Tibial artery (tissue), 4 donors: ENCODE measurements at regions not wholly inside any gene's neighbourhood (a gene's known extent, or its start where the extent isn't known, plus 50 kb on each side); places are given as distances from the start of the nearest gene placed in this dataset.

Experiments used
- DNase-seq, 2 donors: peaks; one replicate each; pipeline ENCODE4 v3.0.0-alpha.2; 2019
- H3K27ac ChIP-seq, 2 donors: fragments of 200-600 bp; sonication (generic) in 1 of 2; 1 replicate in 1 of 2; 2 replicates in 1 of 2; pipeline ENCODE4 v1.5.1; 2018 to 2019; ENCODE audit warnings: mild to moderate bottlenecking in 1 of 2
- H3K27me3 ChIP-seq, 2 donors: fragments of 200-600 bp; sonication (generic) in 1 of 2; one replicate each; pipeline versions ENCODE4 v1.5.1 to v1.6.0; 2016 to 2019
- H3K36me3 ChIP-seq, 3 donors: fragments of 200-600 bp; sonication (generic) in 2 of 3; one replicate each; pipeline ENCODE4 v1.5.1; 2016 to 2019; ENCODE audit warnings: mild to moderate bottlenecking in 2 of 3
- H3K4me1 ChIP-seq, 4 donors: fragments of 200-600 bp; sonication (generic) in 2 of 4; 1 replicate in 3 of 4; 2 replicates in 1 of 4; pipeline ENCODE4 v1.5.1; 2016 to 2019
- H3K4me3 ChIP-seq, 2 donors: fragments of 200-600 bp; sonication (generic) in 1 of 2; 1 replicate in 1 of 2; 2 replicates in 1 of 2; pipeline ENCODE4 v1.5.1; 2018 to 2019; ENCODE audit warnings: mild to moderate bottlenecking in 2 of 2
- H3K9me3 ChIP-seq, 3 donors: fragments of 200-600 bp; sonication (generic) in 1 of 3; one replicate each; pipeline ENCODE4 v1.5.1; 2016 to 2019
- CTCF ChIP-seq, 2 experiments: fragments of 200-600 bp in 1 of 2; fragments of 450-650 bp in 1 of 2; IDR thresholded peaks; one replicate each; pipeline ENCODE4 v1.5.1; 2017 to 2019; ENCODE audit warnings: antibody characterized with exemption in 2 of 2, mild to moderate bottlenecking in 1 of 2, moderate library complexity in 1 of 2
- intact Hi-C: fragments of 100-400 bp; cut with DNase I; formaldehyde crosslinking; loops from one replicate; pipeline ENCODE4 v1.15.0; 2023; ENCODE audit warnings: low total_unique reads

DNA sequence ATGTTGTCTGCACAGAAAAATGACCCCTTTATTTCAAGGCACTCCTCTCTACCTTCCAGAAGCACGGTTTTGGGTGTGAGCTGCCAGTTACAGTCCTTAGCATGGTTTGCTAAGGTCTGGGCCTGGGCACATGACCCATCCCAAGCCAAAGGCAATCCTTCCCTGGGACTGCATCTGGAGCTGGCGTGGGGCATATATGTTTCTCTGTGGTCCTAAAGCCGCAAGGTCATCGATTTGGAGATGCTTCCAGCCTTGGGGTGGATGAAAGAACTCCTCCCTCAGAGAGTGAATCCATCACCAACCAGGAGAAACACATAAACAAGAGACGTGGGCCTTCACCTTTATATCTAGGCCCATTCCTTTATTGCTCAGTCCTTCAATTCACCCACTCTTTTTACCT lies 50.1 kb upstream of the IGFBP3 start:
- intact Hi-C loops, result no loop called here
- Histone ChIP-seq H3K27me3 (no peaks in the 10 kb centered on the region), H3K4me3 (no peak overlapping the region), H3K36me3 (no peaks in the 10 kb centered on the region), H3K27ac (peak overlapping the region; percentile 53 to 67), H3K4me1 (peaks cover 0 to 34% (median 15%) of the 10 kb centered on the region in 4 donors), H3K9me3 (no peaks in the 10 kb centered on the region)
- DNase-seq, result no peak
- TF ChIP-seq CTCF (IDR thresholded peaks at IDR 0.05), result no peak
